Right hindlimb (tissue), 1 donor: ENCODE measurements at regions not wholly inside any gene's neighbourhood (a gene's known extent, or its start where the extent isn't known, plus 50 kb on each side); places are given as distances from the start of the nearest gene placed in this dataset.
"Not testable (repeated sequence)": the region's sequence is repeated elsewhere in the genome, so short reads cannot be mapped to it uniquely, and the experiment has no call there.

Experiments
- DNase-seq: peaks from one replicate; pipeline ENCODE4 v3.0.0-alpha.2; 2018

DNA sequence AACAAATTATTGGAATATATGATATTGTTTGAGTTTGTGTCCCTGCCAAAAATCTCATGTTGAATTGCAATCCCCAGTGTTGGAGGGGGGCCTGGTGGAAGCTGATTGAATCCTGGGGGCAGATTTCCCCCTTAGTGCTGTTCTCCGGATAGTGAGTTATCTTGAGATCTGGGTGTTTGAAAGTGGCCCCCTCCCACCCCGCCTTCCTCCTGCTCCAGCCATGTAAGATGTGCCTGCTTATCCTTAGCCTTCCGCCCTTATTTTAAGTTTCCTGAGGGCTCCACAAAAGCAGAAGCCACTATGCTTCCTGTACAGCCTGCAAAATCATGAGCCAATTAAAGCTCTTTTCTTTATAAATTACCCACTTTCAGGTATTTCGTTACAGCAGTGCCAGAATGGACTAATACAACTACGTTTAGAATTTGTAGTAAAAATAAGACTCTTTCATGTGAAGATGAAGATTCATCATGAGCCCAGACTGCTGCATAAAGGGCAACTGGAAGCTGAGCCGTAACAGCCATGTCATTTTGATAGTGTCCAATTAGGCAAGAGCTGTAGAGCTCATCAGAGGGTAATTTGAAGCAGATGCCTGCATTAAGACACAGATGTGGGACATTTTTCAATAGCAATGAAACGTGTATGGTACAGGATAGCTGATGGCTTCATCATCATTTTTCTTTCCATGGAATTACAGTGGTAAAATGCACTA lies 1007.2 kb downstream of the REEP3 start:
- no peak for DNase-seq

DNA sequence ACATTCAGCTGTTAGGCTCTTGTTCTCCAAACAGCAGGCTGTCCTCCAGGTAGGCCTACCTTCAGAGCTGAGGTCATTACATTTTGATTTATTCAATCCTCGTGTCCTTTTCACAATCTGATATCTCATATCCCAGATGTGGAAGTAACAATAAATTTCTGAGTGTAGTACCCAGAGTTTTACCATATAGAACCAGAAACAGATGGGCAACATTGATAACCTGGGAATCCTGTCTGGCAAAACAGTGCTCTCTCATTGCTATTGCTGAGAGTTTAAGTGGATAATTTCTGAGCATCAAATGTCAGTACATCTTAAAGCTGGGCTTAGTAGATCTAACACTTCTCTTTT lies 1007.8 kb downstream of the REEP3 start:
- no peak for DNase-seq

DNA sequence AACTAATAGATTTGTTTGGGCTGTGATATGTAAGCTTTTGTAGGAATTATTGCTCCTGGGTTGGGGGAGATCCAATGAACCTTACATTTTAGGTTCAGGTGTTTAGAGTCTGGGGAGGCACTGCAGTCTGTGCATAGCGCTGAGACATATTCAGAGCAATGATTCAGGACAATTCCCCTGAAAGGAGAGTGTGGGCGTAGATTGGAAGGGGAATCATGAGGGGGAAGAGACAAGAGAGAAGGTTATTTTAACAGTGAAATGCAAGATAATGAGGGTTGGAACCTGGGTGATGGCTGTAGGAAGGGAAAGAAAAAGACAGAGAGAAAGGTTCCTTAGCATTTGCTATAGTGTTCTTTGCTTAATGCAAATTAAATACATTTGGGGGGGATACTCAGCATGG lies 1013.4 kb downstream of the REEP3 start:
- no peak for DNase-seq

DNA sequence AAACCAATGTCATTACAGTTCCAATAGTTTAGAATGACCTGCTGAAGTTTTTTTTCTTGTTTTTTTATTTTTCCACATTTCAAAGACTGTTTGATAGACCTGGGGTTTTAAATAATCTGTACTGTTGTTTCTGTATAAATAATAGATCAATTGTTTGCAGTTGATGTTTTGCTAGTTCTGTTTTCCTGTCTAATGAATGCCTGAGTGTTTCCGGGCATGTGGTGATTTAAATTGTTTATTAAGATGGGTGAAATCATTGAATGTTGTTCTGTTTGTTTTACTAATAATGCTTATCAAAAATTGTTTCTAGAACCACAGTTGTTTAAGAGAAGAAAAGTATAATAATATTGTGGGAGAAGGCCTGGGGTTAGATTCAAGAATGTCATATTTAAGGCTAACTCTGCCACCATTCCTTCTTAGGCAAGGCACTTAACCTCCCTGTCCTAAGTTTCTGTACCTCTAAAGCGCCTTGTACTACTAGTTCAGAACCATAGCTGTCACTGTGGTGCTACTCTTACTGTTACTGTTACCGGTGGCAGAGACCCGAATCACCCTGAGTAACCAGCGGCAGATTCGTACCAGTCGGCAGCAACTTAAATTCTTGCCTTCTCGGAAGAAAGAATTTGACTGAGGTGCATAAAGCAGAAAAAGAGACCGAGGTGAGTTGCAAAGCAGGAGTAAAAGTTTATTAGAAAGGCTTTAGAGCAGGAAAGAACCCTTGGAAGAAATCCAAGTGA lies 1014.1 kb downstream of the REEP3 start:
- no peak for DNase-seq

DNA sequence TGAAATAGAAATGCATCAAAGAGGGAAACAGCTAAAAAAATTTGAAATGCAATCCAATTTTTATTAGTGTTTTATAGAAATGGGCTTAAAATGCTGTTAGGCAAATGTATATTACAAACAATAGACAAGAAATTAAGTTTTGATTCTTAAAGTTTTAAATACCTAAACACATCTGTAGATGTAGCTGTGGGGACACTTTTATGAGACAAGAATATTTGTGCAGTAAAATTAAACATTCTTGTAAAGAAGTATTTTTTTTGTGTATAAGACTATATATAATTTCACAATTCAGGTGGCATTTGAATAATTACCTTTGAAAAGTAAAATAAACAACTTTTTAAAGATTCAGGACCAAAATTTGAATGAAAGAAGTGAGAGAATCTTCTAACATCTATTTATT lies 1015.9 kb downstream of the REEP3 start:
- no peak for DNase-seq

DNA sequence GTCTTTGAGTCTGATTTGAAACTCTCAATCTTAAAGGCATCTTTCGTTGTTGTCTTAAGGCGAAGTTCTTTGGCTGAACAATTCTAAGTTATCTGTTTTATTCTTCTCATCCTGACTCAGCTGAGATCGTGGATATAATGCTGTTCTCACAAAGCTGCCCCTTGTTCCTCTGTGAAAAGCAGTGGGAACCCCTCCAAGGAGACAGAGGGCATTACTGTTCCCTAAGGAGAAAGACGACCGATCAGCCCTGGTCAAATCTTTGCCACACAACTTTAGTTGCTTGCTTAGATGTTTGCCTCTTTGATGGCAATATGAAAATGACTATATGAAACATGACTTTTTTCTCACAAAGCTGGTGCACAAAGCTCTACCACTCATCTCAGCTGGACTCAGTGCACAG lies 1016.7 kb downstream of the REEP3 start:
- no peak for DNase-seq

DNA sequence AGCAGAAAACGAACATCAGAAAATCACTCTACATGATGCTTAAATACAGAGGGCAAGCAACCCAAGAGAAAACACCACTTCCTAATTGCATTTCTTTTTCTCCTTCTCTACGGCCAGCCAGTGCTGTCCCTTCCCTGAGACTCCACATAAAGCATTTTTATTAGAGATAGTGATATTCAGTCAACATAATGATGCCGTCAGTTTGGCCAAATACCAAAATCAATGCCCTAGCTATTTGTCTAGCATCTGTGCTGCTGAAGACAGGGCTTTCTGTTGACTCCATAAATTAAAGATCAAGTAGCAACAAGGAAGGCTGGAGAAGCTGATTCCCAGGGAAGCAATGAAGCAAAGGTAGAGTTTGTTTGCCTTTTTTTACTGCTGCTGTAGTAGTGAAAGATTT lies 1024.9 kb downstream of the REEP3 start:
- DNase-seq, result no peak

DNA sequence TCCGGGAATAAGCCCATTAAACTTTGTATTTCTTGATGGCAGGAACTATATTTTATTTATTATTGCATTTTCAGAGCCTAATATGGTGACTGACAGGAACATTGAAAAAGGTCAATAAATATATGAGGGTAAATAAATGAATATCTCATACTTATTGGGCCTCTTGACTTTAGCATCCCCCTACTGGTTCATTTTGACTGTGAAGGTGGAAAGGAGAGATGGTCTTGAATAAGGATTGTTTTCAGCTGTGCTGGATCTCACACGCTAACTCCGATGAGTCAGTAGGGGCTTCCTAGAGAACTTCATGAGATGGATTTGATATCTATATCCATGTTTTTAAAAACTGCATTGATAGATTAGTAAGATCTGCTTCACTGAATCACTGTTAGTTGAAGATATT lies 1026.0 kb downstream of the REEP3 start:
- DNase-seq, result no peak

DNA sequence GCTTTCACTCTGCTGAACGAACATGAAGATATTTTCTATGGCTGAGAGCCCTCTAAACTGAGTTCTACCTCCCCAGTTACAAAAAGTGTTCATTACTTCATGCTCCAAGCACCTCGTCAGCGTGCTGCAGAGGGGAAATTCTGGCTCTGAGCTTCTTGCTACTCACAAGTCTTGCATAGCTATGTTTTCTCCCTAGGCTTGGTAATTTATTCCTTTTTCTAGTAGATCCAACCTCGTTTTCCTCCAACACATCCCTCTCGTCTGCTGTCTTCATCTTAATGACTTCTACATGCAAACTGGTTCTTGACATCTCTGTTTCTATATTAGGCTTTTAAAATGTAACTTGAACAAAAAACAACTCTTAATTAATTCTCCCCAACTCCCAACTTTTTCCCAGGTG lies 1034.5 kb downstream of the REEP3 start:
- DNase-seq, result no peak

DNA sequence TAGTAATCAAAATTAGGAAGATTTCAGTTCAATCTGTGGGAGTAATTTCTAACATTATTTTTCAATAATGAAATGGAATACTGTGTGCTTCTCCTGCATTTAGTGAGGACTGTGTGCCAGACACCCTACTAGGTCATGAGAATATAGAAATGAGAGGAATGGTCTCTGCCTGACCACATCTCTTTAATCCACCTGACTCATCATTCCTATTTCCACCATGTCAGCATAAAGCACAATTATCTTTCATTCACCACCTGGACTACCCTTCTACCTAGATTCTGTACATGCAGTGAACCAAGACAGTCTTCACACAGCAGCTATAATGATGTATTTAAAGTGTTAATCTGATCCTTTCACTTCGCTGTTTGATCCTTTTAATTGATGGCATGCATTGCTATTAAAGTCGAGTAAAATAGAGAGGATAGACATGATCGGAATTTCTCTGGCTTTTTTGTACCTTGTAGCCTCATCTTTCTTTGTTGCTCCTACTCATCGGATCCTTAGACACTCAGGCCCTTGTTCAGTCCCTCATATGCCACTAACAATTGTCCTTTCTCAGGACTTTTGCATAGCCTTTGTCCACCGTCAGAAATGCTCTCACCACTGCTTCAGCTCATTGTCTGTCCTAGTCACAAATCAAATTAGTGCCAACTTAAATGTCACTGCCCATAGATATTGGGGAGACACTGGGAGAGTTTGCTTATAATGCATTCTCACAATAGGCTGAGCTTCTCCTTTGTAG lies 1037.1 kb downstream of the REEP3 start:
- no peak for DNase-seq

DNA sequence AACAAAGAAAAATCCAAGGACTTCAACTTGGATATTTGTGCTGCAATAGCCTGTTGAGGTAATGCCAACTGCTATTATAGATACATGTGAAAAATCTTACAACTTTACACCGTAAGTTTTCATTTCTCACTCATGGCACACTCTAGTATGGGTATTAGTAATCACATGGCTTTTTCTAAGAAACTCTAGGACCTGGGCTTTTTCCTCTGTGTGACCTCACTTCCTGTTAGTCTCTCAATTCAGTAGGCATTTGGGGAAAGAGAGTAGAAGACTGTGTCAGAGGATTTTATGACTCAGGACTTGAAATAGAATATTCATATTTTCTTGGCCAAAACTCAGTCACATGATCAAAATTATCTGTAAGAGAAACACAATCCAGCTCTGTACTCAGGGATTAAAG lies 1049.9 kb downstream of the REEP3 start:
- DNase-seq, result no peak

DNA sequence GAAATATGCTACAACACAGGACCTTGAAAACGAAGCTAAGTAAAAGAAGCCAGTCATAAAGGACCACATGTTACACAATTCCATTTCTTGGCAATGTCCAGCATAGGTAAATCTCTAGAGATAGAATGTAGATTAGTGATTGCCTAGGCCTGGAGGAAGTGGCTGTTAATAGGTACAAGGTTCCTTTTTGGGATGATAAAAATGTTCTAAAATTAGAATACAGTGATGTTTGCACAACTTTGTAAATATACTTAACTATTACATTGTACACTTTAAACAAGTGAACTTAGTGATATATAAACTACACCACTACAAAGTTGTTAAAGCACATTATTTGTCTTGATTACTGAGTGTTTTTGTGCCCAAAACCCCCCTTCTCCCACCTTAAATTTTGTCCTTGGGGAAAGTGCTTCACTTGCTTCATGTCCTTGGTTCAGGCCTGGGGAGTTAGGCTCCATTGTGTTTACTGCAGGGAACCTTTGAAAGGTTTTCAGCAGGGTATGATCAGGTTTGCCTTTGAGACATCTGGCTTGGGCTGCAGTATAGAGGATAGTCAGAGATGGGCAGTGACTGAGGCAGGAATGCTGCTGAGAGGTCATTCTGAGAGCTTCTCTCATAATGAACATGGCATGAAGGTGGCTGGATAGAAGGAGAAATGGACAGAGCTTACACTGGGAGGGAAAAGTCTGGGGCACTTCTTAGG lies 1052.6 kb downstream of the REEP3 start:
- DNase-seq, result no peak

DNA sequence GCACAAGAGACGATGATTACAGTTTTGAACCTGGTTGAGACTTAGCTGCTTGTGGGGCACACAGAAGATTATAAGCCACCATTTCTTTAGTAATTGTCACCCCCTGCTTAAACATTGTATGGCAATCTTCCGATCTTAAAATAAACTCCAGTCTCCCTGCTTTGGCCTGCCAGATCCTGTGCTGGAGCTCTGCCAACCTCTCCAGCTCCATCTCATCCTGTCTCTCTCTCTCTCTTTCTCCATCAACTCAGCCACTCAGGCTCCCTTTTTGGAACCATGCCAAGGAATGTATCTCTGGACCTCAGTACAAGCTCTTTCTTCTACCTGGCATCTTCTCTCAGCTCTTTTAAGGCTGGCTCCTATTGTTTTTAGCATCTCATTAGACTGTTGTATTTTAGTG lies 1053.2 kb downstream of the REEP3 start:
- no peak for DNase-seq

DNA sequence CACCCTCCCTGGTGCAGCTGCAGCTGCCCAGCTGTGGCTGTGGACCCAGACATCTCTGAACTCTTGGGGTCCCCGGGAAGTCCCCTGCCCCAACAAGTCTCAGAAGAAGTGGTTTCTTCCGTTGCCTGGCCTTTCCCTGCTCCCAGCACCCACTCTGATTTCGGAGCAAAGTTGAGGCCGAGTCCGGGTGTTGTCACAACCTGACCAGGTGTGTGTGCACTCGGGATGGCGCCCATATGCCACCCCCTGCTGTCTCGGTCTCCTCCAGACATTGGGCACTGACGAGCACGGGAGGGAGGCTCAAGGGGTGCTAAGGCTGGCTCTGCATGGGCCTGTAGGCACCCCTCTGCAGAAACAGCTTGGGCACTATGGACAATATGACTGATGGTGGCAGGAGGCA lies 1055.3 kb downstream of the REEP3 start:
- no peak for DNase-seq

DNA sequence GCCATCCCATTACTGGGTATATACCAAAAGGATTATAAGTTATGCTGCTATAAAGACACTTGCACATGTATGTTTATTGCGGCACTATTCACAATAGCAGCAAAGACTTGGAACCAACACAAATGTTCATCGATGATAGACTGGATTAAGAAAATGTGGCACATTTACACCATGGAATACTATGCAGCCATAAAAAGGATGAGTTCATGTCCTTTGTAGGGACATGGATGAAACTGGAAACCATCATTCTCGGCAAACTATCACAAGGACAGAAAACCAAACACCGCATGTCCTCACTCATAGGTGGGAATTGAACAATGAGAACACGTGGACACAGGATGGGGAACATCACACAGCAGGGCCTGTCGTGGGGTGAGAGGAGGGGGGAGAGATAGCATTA lies 1057.6 kb downstream of the REEP3 start:
- DNase-seq, result not testable (repeated sequence)

DNA sequence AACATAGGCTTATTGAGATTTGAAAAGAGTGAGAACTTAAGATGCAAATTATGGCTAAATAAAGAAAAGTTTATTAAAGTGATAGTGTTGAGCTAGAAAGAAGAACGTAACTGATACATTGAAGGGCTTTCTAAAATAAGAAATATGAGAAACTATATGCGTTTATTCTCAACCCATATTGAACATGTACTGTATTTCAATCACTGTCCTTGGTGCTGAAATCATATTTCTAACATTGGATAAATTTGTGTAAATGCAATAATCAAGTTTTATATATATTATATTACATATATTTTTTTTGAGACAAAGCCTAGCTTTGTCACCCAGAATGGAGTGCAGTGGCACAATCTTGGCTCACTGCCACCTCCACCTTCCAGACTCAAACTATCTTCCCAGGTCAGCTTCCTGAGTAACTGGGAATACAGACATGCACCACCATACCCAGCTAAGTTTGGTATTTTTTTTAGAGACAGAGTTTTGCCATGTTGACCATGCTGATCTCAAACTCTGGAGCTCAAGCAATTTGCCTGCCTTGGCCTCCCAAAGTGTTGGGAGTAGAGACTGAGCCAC lies 1065.8 kb downstream of the REEP3 start:
- DNase-seq, result no peak

DNA sequence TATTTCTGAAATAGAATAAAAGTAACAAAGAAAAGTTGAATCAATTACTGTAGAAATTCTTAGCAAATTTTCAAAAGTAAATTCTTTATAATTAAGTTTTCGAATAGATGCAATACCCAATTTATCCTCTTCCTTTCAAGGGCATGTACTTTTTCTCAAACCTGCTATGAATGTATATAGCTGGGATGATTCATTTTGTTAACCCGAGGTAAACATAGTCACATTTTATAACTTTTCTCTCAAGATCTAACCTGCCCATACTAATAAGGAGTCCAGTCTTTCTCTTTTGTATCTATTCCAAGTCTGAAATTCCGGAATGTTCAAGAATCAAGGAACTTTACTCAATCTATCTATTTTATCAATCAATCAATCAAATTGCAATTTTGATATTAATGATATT lies 1072.9 kb downstream of the REEP3 start:
- DNase-seq, result no peak

DNA sequence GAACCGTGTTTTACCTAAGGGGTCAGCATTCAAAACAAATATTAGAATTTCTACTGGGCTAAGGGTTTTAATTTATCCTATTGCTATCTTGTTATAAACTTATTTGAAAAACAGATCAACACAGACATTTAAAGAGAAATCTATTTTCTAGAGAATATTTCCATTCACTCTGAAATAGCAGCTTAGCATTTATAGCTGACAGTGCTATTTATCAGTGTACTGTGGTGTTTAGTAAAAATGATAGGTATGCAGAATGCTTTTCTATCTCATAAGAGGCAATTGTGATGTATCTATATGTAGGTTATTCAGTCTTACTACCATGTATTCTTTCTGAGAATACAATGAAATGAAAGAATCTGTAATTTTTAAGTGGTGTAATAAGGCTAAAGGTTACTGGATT lies 1077.4 kb downstream of the REEP3 start:
- DNase-seq, result no peak

DNA sequence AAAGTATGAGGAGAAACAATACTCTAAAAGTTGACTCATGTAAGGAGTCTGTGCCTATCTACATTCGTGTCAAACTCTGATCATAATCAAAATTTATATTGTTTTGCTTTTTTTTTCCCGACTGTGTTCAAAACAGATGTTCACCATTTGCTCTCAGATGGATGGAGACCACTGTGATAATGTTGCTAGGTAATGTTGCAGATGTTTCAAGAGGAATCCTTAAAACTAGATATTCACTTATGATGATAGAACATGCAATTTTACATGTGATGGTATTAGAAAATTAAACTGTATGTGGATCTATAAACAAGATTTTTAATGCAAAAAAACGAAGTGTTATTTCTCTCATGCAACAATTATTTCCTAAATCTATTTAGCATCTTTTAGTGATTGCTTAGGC lies 1080.1 kb downstream of the REEP3 start:
- no peak for DNase-seq

DNA sequence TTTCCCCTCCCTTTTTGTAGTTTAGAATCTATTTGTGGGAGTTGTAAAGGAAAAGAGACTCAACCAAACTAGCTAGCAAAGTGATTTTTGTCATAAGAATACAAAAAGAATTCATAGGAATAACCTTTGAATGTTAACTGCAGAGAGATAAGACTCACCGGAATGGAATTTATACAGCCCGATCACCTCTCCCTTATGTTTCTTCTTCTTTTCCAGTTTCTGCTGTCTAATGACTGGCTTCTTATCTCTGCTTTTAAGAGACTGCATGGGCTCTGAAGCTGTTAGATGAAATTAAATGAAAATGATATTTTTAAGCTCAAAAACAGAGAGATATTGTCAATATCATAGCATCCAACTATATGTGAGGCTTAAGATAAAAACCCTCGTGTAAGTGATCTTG lies 1095.9 kb downstream of the REEP3 start:
- DNase-seq, result no peak

DNA sequence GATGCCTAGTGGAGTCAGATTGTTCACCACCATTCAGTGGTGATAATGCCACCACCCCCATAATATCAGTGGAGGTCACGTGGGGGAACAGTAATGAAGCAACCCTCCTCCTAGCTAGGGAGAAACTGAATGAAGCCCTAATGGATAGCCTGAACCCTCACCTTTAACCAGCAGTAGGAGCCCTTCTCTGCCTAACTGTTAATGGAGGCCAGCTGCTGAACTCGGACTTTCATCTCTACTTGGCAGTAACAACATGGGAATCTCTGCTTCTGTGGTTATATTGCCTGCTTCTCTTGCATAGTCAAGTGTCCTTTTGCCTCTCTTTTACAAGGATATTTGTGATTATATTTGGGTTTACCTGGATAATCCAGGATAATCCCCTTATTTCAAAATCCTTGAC lies 1097.9 kb downstream of the REEP3 start:
- DNase-seq, result no peak

DNA sequence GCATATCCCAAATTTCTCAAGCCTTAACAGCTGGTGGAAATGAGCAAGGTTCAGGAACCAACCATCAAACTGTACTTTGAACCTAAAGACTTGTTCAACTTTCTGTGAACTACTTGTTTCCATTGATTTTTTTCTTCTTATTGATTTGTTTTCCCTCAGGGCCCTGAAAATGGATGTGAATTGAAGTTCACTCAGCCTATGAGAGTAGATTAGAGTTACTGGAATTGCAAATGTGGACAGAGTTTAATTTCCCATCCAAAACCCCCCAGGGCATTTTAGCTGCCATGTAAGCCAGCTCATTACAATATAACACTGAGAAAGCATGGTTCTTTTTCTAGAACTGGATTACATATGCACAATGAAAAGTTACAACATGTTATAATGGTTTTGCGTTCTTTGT lies 1105.7 kb downstream of the REEP3 start:
- no peak for DNase-seq

DNA sequence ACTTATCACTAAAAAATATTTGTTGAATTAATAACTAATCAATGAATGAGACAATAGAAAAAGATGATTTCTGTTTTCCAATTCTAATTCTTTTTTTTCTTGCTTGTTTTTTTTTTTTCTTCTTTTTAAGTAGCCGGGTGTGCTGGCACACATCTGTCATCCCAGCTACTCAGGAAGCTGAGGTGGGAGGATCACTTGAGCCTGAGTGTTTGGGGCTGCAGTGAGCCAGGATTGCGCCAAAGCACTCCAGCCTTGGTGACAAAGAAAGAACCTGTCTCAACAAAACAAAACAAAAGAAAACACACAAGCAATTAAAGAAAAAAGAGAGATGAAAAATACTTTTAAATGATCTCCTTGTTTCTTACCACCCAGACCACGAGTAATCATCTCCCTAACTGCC lies 1109.3 kb downstream of the REEP3 start:
- no peak for DNase-seq
